ENCODE measurements at regions not wholly inside any gene's neighbourhood (a gene's known extent, or its start where the extent isn't known, plus 50 kb on each side); places are given as distances from the start of the nearest gene placed in this dataset.
"Not testable (repeated sequence)": the region's sequence is repeated elsewhere in the genome, so short reads cannot be mapped to it uniquely, and the experiment has no call there.

GRCh38 chr5:163089926-163090325 is 347.5 kb upstream of the CCNG1 start:
- H3K4me3 ChIP-seq (ENCODE audit: low read depth, low read length): no peak overlapping the region
- no peak for DNase-seq (ENCODE audit: extremely low spot score)
- H3K27ac ChIP-seq (ENCODE audit: low read depth): no peak overlapping the region
- H3K4me1 ChIP-seq (ENCODE audit: insufficient read depth): no peaks in the 10 kb centered on the region
- H3K36me3 ChIP-seq (ENCODE audit: insufficient read depth): no peaks in the 10 kb centered on the region
- 82% methylated on average over 1 of the region's 1 CpG for WGBS

- DNase-seq (ENCODE audit: extremely low spot score): no peak
- no peak overlapping the region for H3K4me3 ChIP-seq (ENCODE audit: low read depth, low read length)
- H3K27ac ChIP-seq (ENCODE audit: low read depth): no peak overlapping the region
- WGBS: 49% methylated on average over 8 of the region's 8 CpGs
- H3K4me1 ChIP-seq (ENCODE audit: insufficient read depth): no peaks in the 10 kb centered on the region
- no peaks in the 10 kb centered on the region for H3K36me3 ChIP-seq (ENCODE audit: insufficient read depth)
These were observed 342.8 kb upstream of the CCNG1 start for GRCh38 chr5:163094492-163095180.

- no peaks in the 10 kb centered on the region for H3K4me1 ChIP-seq (ENCODE audit: insufficient read depth)
- H3K4me3 ChIP-seq (ENCODE audit: low read depth, low read length): no peak overlapping the region
- H3K27ac ChIP-seq (ENCODE audit: low read depth): no peak overlapping the region
- H3K36me3 ChIP-seq (ENCODE audit: insufficient read depth): no peaks in the 10 kb centered on the region
- WGBS: 24% methylated on average over 5 of the region's 5 CpGs
- DNase-seq (ENCODE audit: extremely low spot score): no peak
These were observed 332.9 kb upstream of the CCNG1 start for GRCh38 chr5:163104464-163104863.

- DNase-seq (ENCODE audit: extremely low spot score): no peak
- H3K4me3 ChIP-seq (ENCODE audit: low read depth, low read length): no peak overlapping the region
- WGBS: 71% methylated on average over 2 of the region's 2 CpGs
- no peaks in the 10 kb centered on the region for H3K36me3 ChIP-seq (ENCODE audit: insufficient read depth)
- H3K27ac ChIP-seq (ENCODE audit: low read depth): no peak overlapping the region
- H3K4me1 ChIP-seq (ENCODE audit: insufficient read depth): no peaks in the 10 kb centered on the region
These were observed 331.9 kb upstream of the CCNG1 start for GRCh38 chr5:163105456-163105855.

- Histone ChIP-seq H3K4me1 (ENCODE audit: insufficient read depth) (no peaks in the 10 kb centered on the region), H3K4me3 (ENCODE audit: low read depth, low read length) (no peak overlapping the region), H3K36me3 (ENCODE audit: insufficient read depth) (no peaks in the 10 kb centered on the region), H3K27ac (ENCODE audit: low read depth) (no peak overlapping the region)
- 80% methylated on average over 1 of the region's 1 CpG for WGBS
- no peak for DNase-seq (ENCODE audit: extremely low spot score)
These were observed 331.3 kb upstream of the CCNG1 start for GRCh38 chr5:163106098-163106497.

- no peak overlapping the region for H3K4me3 ChIP-seq (ENCODE audit: low read depth, low read length)
- 85% methylated on average over 1 of the region's 1 CpG for WGBS
- H3K4me1 ChIP-seq (ENCODE audit: insufficient read depth): no peaks in the 10 kb centered on the region
- no peaks in the 10 kb centered on the region for H3K36me3 ChIP-seq (ENCODE audit: insufficient read depth)
- DNase-seq (ENCODE audit: extremely low spot score): no peak
- H3K27ac ChIP-seq (ENCODE audit: low read depth): no peak overlapping the region
These were observed 329.0 kb upstream of the CCNG1 start for GRCh38 chr5:163108351-163108750.

- no peak for DNase-seq (ENCODE audit: extremely low spot score)
- Histone ChIP-seq H3K27ac (ENCODE audit: low read depth) (no peak overlapping the region), H3K4me3 (ENCODE audit: low read depth, low read length) (no peak overlapping the region), H3K4me1 (ENCODE audit: insufficient read depth) (no peaks in the 10 kb centered on the region), H3K36me3 (ENCODE audit: insufficient read depth) (no peaks in the 10 kb centered on the region)
- WGBS: 68% methylated on average over 4 of the region's 4 CpGs
These were observed 322.4 kb upstream of the CCNG1 start for GRCh38 chr5:163115011-163115410.

GRCh38 chr5:163116618-163117017 is 320.8 kb upstream of the CCNG1 start:
- not testable (repeated sequence) for H3K4me1 ChIP-seq (ENCODE audit: insufficient read depth); H3K36me3 ChIP-seq (ENCODE audit: insufficient read depth); DNase-seq (ENCODE audit: extremely low spot score); H3K4me3 ChIP-seq (ENCODE audit: low read depth, low read length); H3K27ac ChIP-seq (ENCODE audit: low read depth)
- WGBS: 91% methylated on average over 2 of the region's 2 CpGs

- Histone ChIP-seq H3K27ac (ENCODE audit: low read depth) (no peak overlapping the region), H3K36me3 (ENCODE audit: insufficient read depth) (no peaks in the 10 kb centered on the region), H3K4me1 (ENCODE audit: insufficient read depth) (no peaks in the 10 kb centered on the region), H3K4me3 (ENCODE audit: low read depth, low read length) (no peak overlapping the region)
- no peak for DNase-seq (ENCODE audit: extremely low spot score)
These were observed 303.3 kb upstream of the CCNG1 start for GRCh38 chr5:163134061-163134460.

GRCh38 chr5:163135849-163136248 is 301.5 kb upstream of the CCNG1 start:
- H3K27ac ChIP-seq (ENCODE audit: low read depth): no peak overlapping the region
- no peak overlapping the region for H3K4me3 ChIP-seq (ENCODE audit: low read depth, low read length)
- no peaks in the 10 kb centered on the region for H3K36me3 ChIP-seq (ENCODE audit: insufficient read depth)
- 88% methylated on average over 2 of the region's 2 CpGs for WGBS
- H3K4me1 ChIP-seq (ENCODE audit: insufficient read depth): no peaks in the 10 kb centered on the region
- no peak for DNase-seq (ENCODE audit: extremely low spot score)

- Histone ChIP-seq H3K27ac (ENCODE audit: low read depth) (no peak overlapping the region), H3K36me3 (ENCODE audit: insufficient read depth) (no peaks in the 10 kb centered on the region), H3K4me3 (ENCODE audit: low read depth, low read length) (no peak overlapping the region), H3K4me1 (ENCODE audit: insufficient read depth) (no peaks in the 10 kb centered on the region)
- no peak for DNase-seq (ENCODE audit: extremely low spot score)
These were observed 275.9 kb upstream of the CCNG1 start for GRCh38 chr5:163161512-163161911.

GRCh38 chr5:163162645-163163044 is 274.8 kb upstream of the CCNG1 start:
- no peak overlapping the region for H3K27ac ChIP-seq (ENCODE audit: low read depth)

GRCh38 chr5:163163858-163164257 is 273.5 kb upstream of the CCNG1 start:
- WGBS: 72% methylated on average over 2 of the region's 2 CpGs
- no peak overlapping the region for H3K4me3 ChIP-seq (ENCODE audit: low read depth, low read length)

More at GRCh38 chr5:163162645-163163044, 274.8 kb upstream of the CCNG1 start:
- no peaks in the 10 kb centered on the region for H3K4me1 ChIP-seq (ENCODE audit: insufficient read depth)
- no peak for DNase-seq (ENCODE audit: extremely low spot score)
- 71% methylated on average over 3 of the region's 3 CpGs for WGBS
- no peak overlapping the region for H3K4me3 ChIP-seq (ENCODE audit: low read depth, low read length)
- no peaks in the 10 kb centered on the region for H3K36me3 ChIP-seq (ENCODE audit: insufficient read depth)

GRCh38 chr5:163165277-163165676 is 272.1 kb upstream of the CCNG1 start:
- WGBS: 91% methylated on average over 10 of the region's 10 CpGs

More at GRCh38 chr5:163163858-163164257, 273.5 kb upstream of the CCNG1 start:
- Histone ChIP-seq H3K27ac (ENCODE audit: low read depth) (no peak overlapping the region), H3K4me1 (ENCODE audit: insufficient read depth) (no peaks in the 10 kb centered on the region), H3K36me3 (ENCODE audit: insufficient read depth) (no peaks in the 10 kb centered on the region)
- DNase-seq (ENCODE audit: extremely low spot score): no peak

GRCh38 chr5:163170161-163170560 is 267.2 kb upstream of the CCNG1 start:
- not testable (repeated sequence) for H3K4me1 ChIP-seq (ENCODE audit: insufficient read depth); H3K4me3 ChIP-seq (ENCODE audit: low read depth, low read length); H3K27ac ChIP-seq (ENCODE audit: low read depth); H3K36me3 ChIP-seq (ENCODE audit: insufficient read depth); DNase-seq (ENCODE audit: extremely low spot score)
- 82% methylated on average over 3 of the region's 3 CpGs for WGBS

More at GRCh38 chr5:163165277-163165676, 272.1 kb upstream of the CCNG1 start:
- no peak overlapping the region for H3K27ac ChIP-seq (ENCODE audit: low read depth)
- no peak overlapping the region for H3K4me3 ChIP-seq (ENCODE audit: low read depth, low read length)
- no peaks in the 10 kb centered on the region for H3K36me3 ChIP-seq (ENCODE audit: insufficient read depth)
- no peak for DNase-seq (ENCODE audit: extremely low spot score)
- no peaks in the 10 kb centered on the region for H3K4me1 ChIP-seq (ENCODE audit: insufficient read depth)
